ENCODE measurements at regions not wholly inside any gene's neighbourhood (a gene's known extent, or its start where the extent isn't known, plus 50 kb on each side); places are given as distances from the start of the nearest gene placed in this dataset.
"Not testable (repeated sequence)": the region's sequence is repeated elsewhere in the genome, so short reads cannot be mapped to it uniquely, and the experiment has no call there.

DNA sequence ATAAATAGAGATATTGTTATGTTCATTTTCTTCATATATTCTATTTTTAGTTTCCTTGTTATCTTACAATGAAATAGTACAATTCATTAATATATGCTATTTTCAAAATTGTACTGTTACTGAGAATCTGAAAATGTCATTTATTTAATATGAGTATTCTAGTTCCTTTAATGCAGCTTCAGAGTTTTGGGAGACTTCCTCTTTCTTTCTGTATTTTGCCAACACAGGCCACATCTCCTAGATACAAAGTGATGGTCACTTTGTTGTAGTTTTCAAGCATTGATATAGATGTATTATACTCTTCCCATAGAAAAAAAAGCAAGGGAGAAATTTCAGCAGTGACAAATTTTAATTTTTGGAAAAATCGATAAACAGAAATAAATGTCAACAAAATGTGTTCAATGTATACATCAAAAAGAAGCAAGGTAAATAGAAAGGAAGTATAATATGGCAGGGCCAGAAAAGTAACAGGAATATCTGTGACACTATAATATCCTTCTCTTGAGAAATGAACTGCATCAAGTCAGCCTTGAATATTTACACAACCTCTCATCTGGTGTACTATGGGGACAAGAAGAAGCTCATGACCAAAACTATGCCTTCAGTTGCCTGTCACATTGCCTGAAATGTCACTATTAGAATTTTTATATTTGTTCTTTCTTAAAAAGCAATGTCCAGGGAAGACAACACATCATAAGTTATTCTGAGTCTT, 396.0 kb downstream of the TBC1D32 start:
- no peak for DNase-seq
- H3K18ac ChIP-seq (ENCODE audit: low read length): no peak overlapping the region
- no CpG with 5 or more reads among the region's 1 CpG for WGBS (ENCODE audit: extremely low coverage, insufficient coverage, low lambda C conversion rate)

DNA sequence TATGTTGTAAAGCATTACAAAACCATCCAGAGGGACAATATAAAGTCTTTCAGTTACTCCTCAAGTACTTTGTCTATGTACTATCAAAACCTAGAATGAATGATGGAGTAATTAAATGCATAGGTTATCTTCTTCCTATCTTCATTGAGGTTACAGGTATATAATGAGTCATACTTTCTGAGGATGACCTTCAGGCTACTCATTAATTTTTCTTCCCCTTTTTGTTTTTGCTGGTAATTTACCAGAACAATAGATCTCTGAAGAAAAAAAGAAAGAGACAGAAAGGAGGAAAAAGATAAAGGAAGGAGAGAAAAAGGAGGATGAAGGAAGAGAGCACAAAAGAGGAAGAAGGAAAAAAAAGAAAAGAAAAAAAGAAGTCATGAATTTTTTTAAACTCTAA, 398.4 kb downstream of the TBC1D32 start:
- peaks cover 3% of the 10 kb centered on the region for H3K4me1 ChIP-seq (ENCODE audit: control insufficient read depth, low read depth, low read length)
- no peak overlapping the region for H4K5ac ChIP-seq (ENCODE audit: low read length)
- no peak overlapping the region for H2BK120ac ChIP-seq (ENCODE audit: low read depth, low read length)
- no peak overlapping the region for H3K9ac ChIP-seq (ENCODE audit: low read length)
- H3K4me3 ChIP-seq (ENCODE audit: low read length): no peak overlapping the region
- no peak overlapping the region for H4K8ac ChIP-seq (ENCODE audit: low read depth, low read length)
- H3K56ac ChIP-seq (ENCODE audit: low read length): no peak overlapping the region
- H3K27me3 ChIP-seq (ENCODE audit: insufficient read depth, low read length, poor library complexity): no peaks in the 10 kb centered on the region
- no peak overlapping the region for H3K23ac ChIP-seq (ENCODE audit: low read length)
- no peak overlapping the region for H3K4me2 ChIP-seq (ENCODE audit: low read length)
- H3K4ac ChIP-seq (ENCODE audit: low read depth, low read length): no peak overlapping the region
- H2BK15ac ChIP-seq (replicated peaks; ENCODE audit: low read depth): no peak overlapping the region
- H3K27ac ChIP-seq (ENCODE audit: low read depth, low read length): no peak overlapping the region
- H3K18ac ChIP-seq (ENCODE audit: low read length): no peak overlapping the region
- DNase-seq: no peak
- H3K36me3 ChIP-seq (ENCODE audit: control insufficient read depth, insufficient read depth, low read length): no peaks in the 10 kb centered on the region
- no peak overlapping the region for H2AK5ac ChIP-seq (ENCODE audit: low read length)
- H3K79me1 ChIP-seq (ENCODE audit: low read length): no peaks in the 10 kb centered on the region
- no peak overlapping the region for H2BK5ac ChIP-seq (ENCODE audit: low read length)
- H3K79me2 ChIP-seq (ENCODE audit: control insufficient read depth, insufficient read depth, low read length): no peaks in the 10 kb centered on the region

More for the DNA sequence above, 396.0 kb downstream of the TBC1D32 start:
- no peak overlapping the region for H3K27ac ChIP-seq (ENCODE audit: low read depth, low read length)
- no peaks in the 10 kb centered on the region for H3K27me3 ChIP-seq (ENCODE audit: insufficient read depth, low read length, poor library complexity)
- no peak overlapping the region for H3K56ac ChIP-seq (ENCODE audit: low read length)
- H4K5ac ChIP-seq (ENCODE audit: low read length): no peak overlapping the region
- H3K4me2 ChIP-seq (ENCODE audit: low read length): no peak overlapping the region
- H2BK5ac ChIP-seq (ENCODE audit: low read length): no peak overlapping the region
- H4K8ac ChIP-seq (ENCODE audit: low read depth, low read length): no peak overlapping the region
- no peaks in the 10 kb centered on the region for H3K4me1 ChIP-seq (ENCODE audit: control insufficient read depth, low read depth, low read length)
- H3K9ac ChIP-seq (ENCODE audit: low read length): no peak overlapping the region
- no peaks in the 10 kb centered on the region for H3K36me3 ChIP-seq (ENCODE audit: control insufficient read depth, insufficient read depth, low read length)
- H3K79me2 ChIP-seq (ENCODE audit: control insufficient read depth, insufficient read depth, low read length): no peaks in the 10 kb centered on the region
- H3K4me3 ChIP-seq (ENCODE audit: low read length): no peak overlapping the region
- no peak overlapping the region for H2BK120ac ChIP-seq (ENCODE audit: low read depth, low read length)
- no peak overlapping the region for H2AK5ac ChIP-seq (ENCODE audit: low read length)
- H2BK15ac ChIP-seq (replicated peaks; ENCODE audit: low read depth): no peak overlapping the region
- H3K4ac ChIP-seq (ENCODE audit: low read depth, low read length): no peak overlapping the region
- H3K23ac ChIP-seq (ENCODE audit: low read length): no peak overlapping the region
- H3K79me1 ChIP-seq (ENCODE audit: low read length): no peaks in the 10 kb centered on the region

DNA sequence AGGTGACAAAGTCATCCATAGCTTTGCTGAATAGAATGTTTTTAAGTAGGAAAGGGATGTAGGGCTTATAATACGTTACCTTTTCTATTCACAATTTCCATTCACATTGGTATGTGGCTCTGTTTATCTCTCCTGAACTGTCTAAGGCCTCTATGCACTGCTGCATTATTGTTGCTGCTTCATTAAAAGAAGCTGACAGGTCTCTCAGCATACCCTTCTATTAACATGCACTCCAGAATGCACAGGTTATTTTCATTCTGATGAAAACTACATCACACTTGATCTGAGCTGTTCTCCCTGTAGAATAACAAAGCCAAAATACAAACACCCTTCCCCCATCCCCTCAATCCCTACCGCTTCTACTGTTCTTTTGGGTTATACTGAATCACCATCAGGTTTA, 399.3 kb downstream of the TBC1D32 start:
- no peak overlapping the region for H3K23ac ChIP-seq (ENCODE audit: low read length)
- no peak overlapping the region for H3K9ac ChIP-seq (ENCODE audit: low read length)
- no peaks in the 10 kb centered on the region for H3K36me3 ChIP-seq (ENCODE audit: control insufficient read depth, insufficient read depth, low read length)
- no peak overlapping the region for H2BK120ac ChIP-seq (ENCODE audit: low read depth, low read length)
- no peak overlapping the region for H4K5ac ChIP-seq (ENCODE audit: low read length)
- H3K79me1 ChIP-seq (ENCODE audit: low read length): no peaks in the 10 kb centered on the region
- no peak overlapping the region for H3K4ac ChIP-seq (ENCODE audit: low read depth, low read length)
- no peak overlapping the region for H4K8ac ChIP-seq (ENCODE audit: low read depth, low read length)
- no peak overlapping the region for H3K56ac ChIP-seq (ENCODE audit: low read length)
- no peaks in the 10 kb centered on the region for H3K79me2 ChIP-seq (ENCODE audit: control insufficient read depth, insufficient read depth, low read length)
- no peak overlapping the region for H2AK5ac ChIP-seq (ENCODE audit: low read length)
- DNase-seq: no peak
- H2BK5ac ChIP-seq (ENCODE audit: low read length): no peak overlapping the region
- no peak overlapping the region for H2BK15ac ChIP-seq (replicated peaks; ENCODE audit: low read depth)
- no peak overlapping the region for H3K4me3 ChIP-seq (ENCODE audit: low read length)
- WGBS (ENCODE audit: extremely low coverage, insufficient coverage, low lambda C conversion rate): no CpG with 5 or more reads among the region's 2 CpGs
- no peaks in the 10 kb centered on the region for H3K27me3 ChIP-seq (ENCODE audit: insufficient read depth, low read length, poor library complexity)
- no peak overlapping the region for H3K18ac ChIP-seq (ENCODE audit: low read length)
- peaks cover 3% of the 10 kb centered on the region for H3K4me1 ChIP-seq (ENCODE audit: control insufficient read depth, low read depth, low read length)
- no peak overlapping the region for H3K4me2 ChIP-seq (ENCODE audit: low read length)
- H3K27ac ChIP-seq (ENCODE audit: low read depth, low read length): no peak overlapping the region

DNA sequence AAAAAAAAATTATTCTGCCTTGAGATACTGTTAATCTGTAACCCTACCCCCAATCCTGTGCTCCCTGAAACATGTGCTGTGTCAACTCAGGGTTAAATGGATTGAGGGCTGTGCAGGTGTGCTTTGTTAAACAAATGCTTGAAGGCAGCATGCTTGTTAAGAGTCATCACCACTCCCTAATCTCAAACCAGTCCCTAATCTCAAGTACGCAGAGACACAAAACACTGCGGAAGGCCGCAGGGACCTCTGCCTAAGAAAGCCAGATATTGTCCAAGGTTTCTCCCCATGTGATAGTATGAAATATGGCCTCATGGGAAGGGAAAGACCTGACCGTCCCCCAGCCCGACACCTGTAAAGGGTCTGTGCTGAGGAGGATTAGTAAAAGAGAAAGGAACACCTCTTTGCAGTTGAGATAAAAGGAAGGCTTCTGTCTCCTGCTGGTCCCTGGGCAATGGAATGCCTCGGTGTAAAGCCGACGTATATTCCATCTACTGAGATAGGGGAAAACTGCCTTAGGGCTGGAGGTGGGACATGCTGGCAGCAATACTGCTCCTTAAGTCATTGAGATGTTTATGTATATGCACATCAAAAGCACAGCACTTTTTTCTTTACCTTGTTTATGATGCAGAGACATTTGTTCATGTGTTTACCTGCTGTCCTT, 402.6 kb downstream of the TBC1D32 start:
- not testable (repeated sequence) for H3K4me2 ChIP-seq (ENCODE audit: low read length); H4K8ac ChIP-seq (ENCODE audit: low read depth, low read length); H3K27me3 ChIP-seq (ENCODE audit: insufficient read depth, low read length, poor library complexity); H3K18ac ChIP-seq (ENCODE audit: low read length); H3K4ac ChIP-seq (ENCODE audit: low read depth, low read length); H2BK120ac ChIP-seq (ENCODE audit: low read depth, low read length); H2AK5ac ChIP-seq (ENCODE audit: low read length); H3K4me1 ChIP-seq (ENCODE audit: control insufficient read depth, low read depth, low read length); H3K23ac ChIP-seq (ENCODE audit: low read length); H4K5ac ChIP-seq (ENCODE audit: low read length); H3K9ac ChIP-seq (ENCODE audit: low read length); H3K4me3 ChIP-seq (ENCODE audit: low read length); H3K56ac ChIP-seq (ENCODE audit: low read length); H3K79me2 ChIP-seq (ENCODE audit: control insufficient read depth, insufficient read depth, low read length); H3K36me3 ChIP-seq (ENCODE audit: control insufficient read depth, insufficient read depth, low read length); H3K79me1 ChIP-seq (ENCODE audit: low read length); H2BK15ac ChIP-seq (replicated peaks; ENCODE audit: low read depth); H2BK5ac ChIP-seq (ENCODE audit: low read length)
- peak; percentile 86 for DNase-seq
- WGBS (ENCODE audit: extremely low coverage, insufficient coverage, low lambda C conversion rate): no CpG with 5 or more reads among the region's 8 CpGs
- peak overlapping the region; percentile 66 for H3K27ac ChIP-seq (ENCODE audit: low read depth, low read length)

DNA sequence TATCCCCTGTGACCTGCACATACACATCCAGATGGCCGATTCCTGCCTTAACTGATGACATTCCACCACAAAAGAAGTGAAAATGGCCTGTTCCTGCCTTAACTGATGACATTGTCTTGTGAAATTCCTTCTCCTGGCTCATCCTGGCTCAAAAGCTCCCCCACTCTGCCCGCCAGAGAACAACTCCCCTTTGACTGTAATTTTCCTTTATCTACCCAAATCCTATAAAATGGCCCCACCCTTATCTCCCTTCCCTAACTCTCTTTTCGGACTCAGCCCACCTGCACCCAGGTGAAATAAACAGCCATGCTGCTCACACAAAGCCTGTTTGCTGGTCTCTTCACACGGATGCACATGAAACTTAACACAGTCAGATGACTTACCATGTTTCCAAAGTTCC, 403.8 kb downstream of the TBC1D32 start:
- not testable (repeated sequence) for H3K23ac ChIP-seq (ENCODE audit: low read length); H3K79me1 ChIP-seq (ENCODE audit: low read length); H3K27ac ChIP-seq (ENCODE audit: low read depth, low read length); H2BK120ac ChIP-seq (ENCODE audit: low read depth, low read length); H3K4me2 ChIP-seq (ENCODE audit: low read length); H4K5ac ChIP-seq (ENCODE audit: low read length); H3K9ac ChIP-seq (ENCODE audit: low read length); H4K8ac ChIP-seq (ENCODE audit: low read depth, low read length); H3K79me2 ChIP-seq (ENCODE audit: control insufficient read depth, insufficient read depth, low read length); H3K4ac ChIP-seq (ENCODE audit: low read depth, low read length); H2AK5ac ChIP-seq (ENCODE audit: low read length); H3K36me3 ChIP-seq (ENCODE audit: control insufficient read depth, insufficient read depth, low read length); H3K27me3 ChIP-seq (ENCODE audit: insufficient read depth, low read length, poor library complexity); H2BK5ac ChIP-seq (ENCODE audit: low read length); H2BK15ac ChIP-seq (replicated peaks; ENCODE audit: low read depth); H3K4me1 ChIP-seq (ENCODE audit: control insufficient read depth, low read depth, low read length); H3K4me3 ChIP-seq (ENCODE audit: low read length); H3K56ac ChIP-seq (ENCODE audit: low read length)
- peak overlapping the region; percentile 51 for H3K18ac ChIP-seq (ENCODE audit: low read length)
- DNase-seq: peak; percentile 73
- WGBS (ENCODE audit: extremely low coverage, insufficient coverage, low lambda C conversion rate): no CpG with 5 or more reads among the region's 4 CpGs

DNA sequence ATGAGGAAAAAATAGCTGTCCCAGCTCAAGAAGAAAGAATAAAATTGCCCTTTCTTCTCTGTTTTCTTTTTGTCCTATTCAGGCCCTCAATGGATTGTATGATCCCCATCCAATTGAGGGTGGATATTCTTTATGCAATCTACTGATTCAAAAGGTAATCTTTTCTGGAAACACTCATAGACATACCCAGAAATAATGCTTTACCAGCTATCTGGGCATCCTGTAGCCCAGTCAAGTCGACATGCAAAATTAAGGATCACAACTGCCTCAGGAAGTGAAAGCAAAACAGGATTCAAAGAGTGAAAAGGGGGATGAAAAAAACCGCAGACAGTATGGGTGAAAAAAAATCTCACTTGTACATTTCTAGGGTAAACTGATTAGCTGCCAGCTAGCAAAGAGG, 410.1 kb downstream of the TBC1D32 start:
- H4K8ac ChIP-seq (ENCODE audit: low read depth, low read length): no peak overlapping the region
- H3K4me3 ChIP-seq (ENCODE audit: low read length): no peak overlapping the region
- no peak overlapping the region for H2BK15ac ChIP-seq (replicated peaks; ENCODE audit: low read depth)
- H3K9ac ChIP-seq (ENCODE audit: low read length): no peak overlapping the region
- DNase-seq: no peak
- H3K18ac ChIP-seq (ENCODE audit: low read length): peak overlapping the region; percentile 68
- no peak overlapping the region for H2BK120ac ChIP-seq (ENCODE audit: low read depth, low read length)
- no peak overlapping the region for H3K4me2 ChIP-seq (ENCODE audit: low read length)
- no peaks in the 10 kb centered on the region for H3K4me1 ChIP-seq (ENCODE audit: control insufficient read depth, low read depth, low read length)
- H3K79me2 ChIP-seq (ENCODE audit: control insufficient read depth, insufficient read depth, low read length): no peaks in the 10 kb centered on the region
- H4K5ac ChIP-seq (ENCODE audit: low read length): no peak overlapping the region
- no peaks in the 10 kb centered on the region for H3K27me3 ChIP-seq (ENCODE audit: insufficient read depth, low read length, poor library complexity)
- no peaks in the 10 kb centered on the region for H3K36me3 ChIP-seq (ENCODE audit: control insufficient read depth, insufficient read depth, low read length)
- no CpG with 5 or more reads among the region's 2 CpGs for WGBS (ENCODE audit: extremely low coverage, insufficient coverage, low lambda C conversion rate)
- H2AK5ac ChIP-seq (ENCODE audit: low read length): no peak overlapping the region
- no peak overlapping the region for H3K23ac ChIP-seq (ENCODE audit: low read length)
- H3K56ac ChIP-seq (ENCODE audit: low read length): no peak overlapping the region
- peak overlapping the region; percentile 17 for H3K27ac ChIP-seq (ENCODE audit: low read depth, low read length)
- no peaks in the 10 kb centered on the region for H3K79me1 ChIP-seq (ENCODE audit: low read length)
- H2BK5ac ChIP-seq (ENCODE audit: low read length): no peak overlapping the region
- no peak overlapping the region for H3K4ac ChIP-seq (ENCODE audit: low read depth, low read length)

All from mesendoderm (in vitro differentiated cells).